IPS-20b (cell line): ENCODE measurements at regions not wholly inside any gene's neighbourhood (a gene's known extent, or its start where the extent isn't known, plus 50 kb on each side); places are given as distances from the start of the nearest gene placed in this dataset.

Experiments used
- H3K27ac ChIP-seq: one replicate; pipeline ENCODE4 v1.5.1; 2013; ENCODE audit warnings: low read length
- H3K27me3 ChIP-seq: 2 replicates; pipeline ENCODE4 v1.6.1; 2013; ENCODE audit warnings: mild to moderate bottlenecking, low read length, inconsistent platforms; ENCODE audit not compliant: insufficient read depth
- H3K36me3 ChIP-seq: 2 replicates; pipeline ENCODE4 v1.6.1; 2013; ENCODE audit warnings: low read depth, mild to moderate bottlenecking, inconsistent platforms, low read length, moderate library complexity; ENCODE audit not compliant: insufficient read depth
- H3K4me1 ChIP-seq: 2 replicates; pipeline ENCODE4 v1.6.1; 2013; ENCODE audit warnings: mild to moderate bottlenecking, control low read depth, inconsistent platforms, low read length, moderate library complexity; ENCODE audit not compliant: insufficient read depth
- H3K4me3 ChIP-seq: 2 replicates; pipeline ENCODE4 v1.5.1; 2013; ENCODE audit warnings: mild to moderate bottlenecking, low read length, inconsistent platforms
- H3K9ac ChIP-seq: 2 replicates; pipeline ENCODE4 v1.6.1; 2013; ENCODE audit warnings: low read depth, mild to moderate bottlenecking, inconsistent platforms, low read length, moderate library complexity
- H3K9me3 ChIP-seq: 2 replicates; pipeline ENCODE4 v1.6.1; 2013; ENCODE audit warnings: mild to moderate bottlenecking, low read depth, low read length, inconsistent platforms; ENCODE audit not compliant: insufficient read depth

DNA sequence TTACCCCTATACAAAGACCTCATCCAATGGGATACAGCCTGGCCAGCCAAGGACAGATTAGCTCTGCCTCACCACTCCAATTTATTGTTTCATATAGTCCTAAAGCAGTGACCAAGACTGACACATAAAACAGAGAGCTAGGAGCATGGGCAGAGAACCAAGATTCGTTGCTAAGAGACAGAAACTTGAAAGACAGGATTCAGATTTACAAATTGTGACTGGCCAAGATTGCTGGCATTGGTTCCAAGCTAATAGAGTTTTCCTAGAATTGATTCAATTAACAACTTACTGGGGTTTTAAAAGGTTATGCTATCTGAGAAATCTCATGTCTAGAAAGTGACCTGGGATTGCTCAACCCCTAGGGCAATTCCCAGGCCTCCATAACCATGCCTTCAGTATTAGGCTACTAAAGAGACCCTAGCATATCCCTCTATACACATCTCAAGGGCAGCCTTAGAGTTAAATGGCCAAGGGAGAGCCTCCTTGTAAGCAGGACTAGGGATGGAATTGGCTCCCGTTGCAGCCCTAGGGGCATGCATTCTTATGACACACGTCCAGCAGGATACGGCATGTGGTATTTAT lies 75.6 kb downstream of the ICOS start:
- Histone ChIP-seq H3K9ac (no peak overlapping the region), H3K27me3 (no peaks in the 10 kb centered on the region), H3K27ac (no peak overlapping the region), H3K4me1 (no peaks in the 10 kb centered on the region), H3K9me3 (no peaks in the 10 kb centered on the region), H3K4me3 (no peak overlapping the region), H3K36me3 (no peaks in the 10 kb centered on the region)

- Histone ChIP-seq H3K4me1 (no peaks in the 10 kb centered on the region), H3K36me3 (no peaks in the 10 kb centered on the region), H3K27me3 (no peaks in the 10 kb centered on the region), H3K9me3 (no peaks in the 10 kb centered on the region), H3K27ac (no peak overlapping the region), H3K4me3 (no peak overlapping the region), H3K9ac (no peak overlapping the region)
Observed at GRCh38 chr2:204015118-204015843, 78.7 kb downstream of the ICOS start.

DNA sequence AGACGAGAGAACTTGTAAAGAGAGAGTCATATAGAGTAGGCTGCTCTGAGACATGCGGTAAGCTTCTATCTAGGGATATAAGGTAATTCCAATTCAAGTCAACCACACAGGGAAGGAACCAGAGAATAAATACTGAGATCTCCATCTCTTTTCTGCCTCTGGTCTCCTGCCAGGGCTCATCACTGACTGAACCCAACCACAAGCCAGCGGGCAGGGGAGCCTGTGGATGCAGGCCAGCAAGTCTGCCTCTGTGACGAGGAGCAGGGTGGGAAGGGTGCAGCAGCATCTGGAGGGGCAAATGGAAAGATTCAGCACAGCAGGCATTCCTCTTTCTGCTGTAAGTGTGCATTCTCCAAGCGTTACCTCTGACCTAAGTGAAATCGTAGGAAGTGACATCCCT lies 82.2 kb downstream of the ICOS start:
- H3K9me3 ChIP-seq: no peaks in the 10 kb centered on the region
- H3K36me3 ChIP-seq: no peaks in the 10 kb centered on the region
- H3K9ac ChIP-seq: no peak overlapping the region
- H3K27ac ChIP-seq: no peak overlapping the region
- no peaks in the 10 kb centered on the region for H3K27me3 ChIP-seq
- H3K4me1 ChIP-seq: no peaks in the 10 kb centered on the region
- no peak overlapping the region for H3K4me3 ChIP-seq

DNA sequence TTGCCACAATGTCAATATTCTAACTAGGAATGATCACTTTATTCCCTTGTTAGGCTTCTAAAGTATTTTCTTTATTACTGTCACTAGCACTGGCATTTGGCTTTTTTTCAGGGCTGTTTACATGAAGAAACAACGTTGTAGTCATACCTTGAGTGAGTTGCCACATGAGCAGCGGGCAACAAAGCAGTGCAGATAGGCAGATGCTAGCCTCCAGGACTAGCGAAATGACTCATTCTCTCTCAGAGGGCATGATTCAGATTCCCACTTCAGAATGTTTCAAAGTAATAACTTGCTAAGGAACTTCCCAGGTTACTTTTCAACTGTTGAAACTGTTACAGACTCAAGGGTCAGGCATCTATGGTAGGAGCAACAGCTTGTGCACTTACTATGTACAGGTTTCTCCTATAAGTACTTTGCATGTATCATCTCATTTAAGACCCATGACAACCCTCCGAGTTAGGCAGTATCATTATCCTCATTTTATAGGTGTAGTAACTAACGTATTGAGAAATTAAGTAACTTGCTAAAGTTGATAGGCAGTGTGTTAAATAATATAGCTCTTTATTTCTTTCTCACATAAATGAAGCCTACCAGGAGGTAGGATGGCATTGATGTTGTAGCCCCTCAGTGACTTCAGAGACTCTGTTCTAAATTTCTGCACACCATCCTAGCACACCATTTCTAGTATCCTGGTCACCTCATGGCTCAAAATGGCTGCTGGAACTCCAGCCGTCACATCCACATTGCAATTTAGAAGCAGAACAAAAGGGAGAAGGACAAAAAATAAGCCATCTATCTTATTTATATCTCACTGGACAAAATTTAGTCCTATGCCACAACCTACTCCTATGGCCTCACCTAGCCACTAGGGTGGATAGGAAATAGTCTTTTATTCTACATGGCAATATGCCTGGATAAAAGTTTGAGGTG lies 83.3 kb downstream of the ICOS start:
- Histone ChIP-seq H3K27ac (no peak overlapping the region), H3K4me1 (no peaks in the 10 kb centered on the region), H3K27me3 (no peaks in the 10 kb centered on the region), H3K4me3 (no peak overlapping the region), H3K9me3 (no peaks in the 10 kb centered on the region), H3K9ac (no peak overlapping the region), H3K36me3 (no peaks in the 10 kb centered on the region)

- H3K27me3 ChIP-seq: no peaks in the 10 kb centered on the region
- H3K9me3 ChIP-seq: no peaks in the 10 kb centered on the region
- no peak overlapping the region for H3K4me3 ChIP-seq
- H3K4me1 ChIP-seq: no peaks in the 10 kb centered on the region
- no peaks in the 10 kb centered on the region for H3K36me3 ChIP-seq
- H3K27ac ChIP-seq: no peak overlapping the region
- H3K9ac ChIP-seq: no peak overlapping the region
Observed at GRCh38 chr2:204021290-204022081, 84.9 kb downstream of the ICOS start.

- Histone ChIP-seq H3K9me3 (no peaks in the 10 kb centered on the region), H3K9ac (no peak overlapping the region), H3K4me1 (no peaks in the 10 kb centered on the region), H3K36me3 (no peaks in the 10 kb centered on the region), H3K27me3 (no peaks in the 10 kb centered on the region), H3K27ac (no peak overlapping the region), H3K4me3 (no peak overlapping the region)
Observed at GRCh38 chr2:204022550-204022949, 86.0 kb downstream of the ICOS start.

DNA sequence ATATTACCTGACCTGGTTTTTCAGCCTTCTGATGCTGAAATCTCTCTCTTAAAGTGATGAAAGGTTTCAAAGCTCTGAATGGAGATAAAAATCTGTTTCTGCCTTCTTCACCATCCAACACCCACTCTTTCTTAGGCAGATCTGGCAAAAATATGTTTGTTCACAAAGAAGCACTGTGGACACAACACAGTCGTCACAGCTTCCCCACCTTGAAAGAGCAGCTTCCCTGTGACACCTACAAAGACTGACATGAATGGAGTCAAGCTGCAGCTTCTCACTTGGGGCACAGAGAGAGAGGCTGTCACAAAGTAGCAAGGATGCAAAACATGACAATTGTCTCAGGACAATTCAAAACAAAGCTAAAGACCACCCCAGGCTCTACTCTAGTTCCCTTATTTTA lies 86.5 kb downstream of the ICOS start:
- Histone ChIP-seq H3K27me3 (no peaks in the 10 kb centered on the region), H3K9me3 (no peaks in the 10 kb centered on the region), H3K9ac (no peak overlapping the region), H3K27ac (no peak overlapping the region), H3K4me3 (no peak overlapping the region), H3K4me1 (no peaks in the 10 kb centered on the region), H3K36me3 (no peaks in the 10 kb centered on the region)

GRCh38 chr2:204024503-204024902 lies 87.9 kb downstream of the ICOS start:
- no peaks in the 10 kb centered on the region for H3K4me1 ChIP-seq
- no peaks in the 10 kb centered on the region for H3K27me3 ChIP-seq
- H3K9me3 ChIP-seq: no peaks in the 10 kb centered on the region
- no peak overlapping the region for H3K9ac ChIP-seq
- no peaks in the 10 kb centered on the region for H3K36me3 ChIP-seq
- no peak overlapping the region for H3K27ac ChIP-seq
- no peak overlapping the region for H3K4me3 ChIP-seq

DNA sequence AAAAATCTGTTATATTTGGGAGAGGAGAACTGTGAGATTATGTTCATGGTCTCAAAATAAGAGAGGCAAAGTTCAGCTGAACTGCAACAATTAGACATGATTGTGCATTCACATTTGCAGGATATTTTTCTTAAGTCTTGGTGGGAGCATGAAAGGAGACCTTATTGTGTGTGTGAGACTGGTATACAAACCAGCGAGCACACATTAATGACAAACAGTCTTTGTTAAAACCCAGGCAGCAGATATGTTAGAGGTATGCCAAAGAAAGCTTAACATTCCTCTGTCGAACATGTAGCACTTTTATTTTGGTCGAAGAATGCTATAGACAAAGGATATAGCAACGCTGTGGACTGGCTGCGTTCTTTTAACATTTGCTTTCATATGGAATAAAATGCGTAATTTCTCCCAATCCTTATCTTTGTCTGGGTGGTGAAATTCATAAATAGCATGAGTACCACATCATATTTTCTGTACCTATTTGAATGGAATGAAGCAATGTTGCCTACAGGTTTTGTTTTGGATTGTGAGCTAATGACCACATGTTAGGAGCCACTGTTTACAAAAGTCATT lies 88.4 kb downstream of the ICOS start:
- no peaks in the 10 kb centered on the region for H3K9me3 ChIP-seq
- no peaks in the 10 kb centered on the region for H3K36me3 ChIP-seq
- H3K9ac ChIP-seq: no peak overlapping the region
- H3K27ac ChIP-seq: no peak overlapping the region
- no peaks in the 10 kb centered on the region for H3K4me1 ChIP-seq
- no peaks in the 10 kb centered on the region for H3K27me3 ChIP-seq
- no peak overlapping the region for H3K4me3 ChIP-seq

DNA sequence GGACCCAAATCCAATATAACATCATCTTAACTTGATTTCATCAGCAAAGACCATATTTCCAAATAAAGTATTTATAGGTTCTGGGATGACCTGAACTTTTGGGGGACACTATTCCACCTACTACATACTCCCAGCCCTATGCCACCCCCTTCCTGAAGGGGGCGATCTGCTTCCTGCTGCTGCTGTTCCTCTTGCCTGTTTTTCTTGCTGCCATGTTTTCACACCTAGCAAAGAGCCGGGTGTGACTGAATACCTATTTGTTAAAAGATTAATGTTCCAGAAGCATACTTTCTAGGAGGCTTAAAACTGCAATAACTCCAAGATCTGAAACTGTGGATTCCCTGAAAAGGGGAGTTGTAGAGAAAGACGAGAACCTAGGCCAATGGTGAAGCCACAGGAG lies 89.7 kb downstream of the ICOS start:
- H3K4me1 ChIP-seq: no peaks in the 10 kb centered on the region
- H3K27ac ChIP-seq: no peak overlapping the region
- no peaks in the 10 kb centered on the region for H3K36me3 ChIP-seq
- H3K9ac ChIP-seq: no peak overlapping the region
- no peaks in the 10 kb centered on the region for H3K27me3 ChIP-seq
- H3K4me3 ChIP-seq: no peak overlapping the region
- H3K9me3 ChIP-seq: no peaks in the 10 kb centered on the region

GRCh38 chr2:204027091-204027490 lies 90.5 kb downstream of the ICOS start:
- no peaks in the 10 kb centered on the region for H3K36me3 ChIP-seq
- H3K27ac ChIP-seq: no peak overlapping the region
- H3K27me3 ChIP-seq: no peaks in the 10 kb centered on the region
- no peak overlapping the region for H3K4me3 ChIP-seq
- H3K9ac ChIP-seq: no peak overlapping the region
- no peaks in the 10 kb centered on the region for H3K9me3 ChIP-seq
- no peaks in the 10 kb centered on the region for H3K4me1 ChIP-seq
